H9 (cell line): ENCODE measurements at regions not wholly inside any gene's neighbourhood (a gene's known extent, or its start where the extent isn't known, plus 50 kb on each side); places are given as distances from the start of the nearest gene placed in this dataset.

Source experiments
- DNase-seq: peaks from one replicate; pipeline ENCODE4 v3.0.0-alpha.2; 2017
- H2AFZ ChIP-seq: one replicate; pipeline ENCODE4 v1.6.1; 2013; ENCODE audit warnings: mild to moderate bottlenecking, low read length, control low read depth, moderate library complexity
- H2AK5ac ChIP-seq: 2 replicates; pipeline ENCODE4 v1.6.1; 2013; ENCODE audit warnings: low read length, control low read depth, mixed read lengths; ENCODE audit not compliant: insufficient read length
- H2BK120ac ChIP-seq: one replicate; pipeline ENCODE4 v1.6.1; 2013; ENCODE audit warnings: low read depth, mild to moderate bottlenecking, low read length, control low read depth, inconsistent platforms; ENCODE audit not compliant: poor library complexity, severe bottlenecking
- H2BK12ac ChIP-seq: 2 replicates; pipeline ENCODE4 v1.6.1; 2013; ENCODE audit warnings: low read length, control low read depth, mixed read lengths, low read depth; ENCODE audit not compliant: insufficient read length
- H2BK15ac ChIP-seq: 2 replicates; pipeline ENCODE4 v1.6.1; 2013; ENCODE audit warnings: low read depth, low read length, control low read depth
- H2BK20ac ChIP-seq: one replicate; pipeline ENCODE4 v1.6.1; 2013; ENCODE audit warnings: low read depth, mild to moderate bottlenecking, low read length, control low read depth, inconsistent platforms; ENCODE audit not compliant: poor library complexity, severe bottlenecking
- H2BK5ac ChIP-seq: 2 replicates; pipeline ENCODE4 v1.6.1; 2013; ENCODE audit warnings: low read length, control low read depth, mixed read lengths; ENCODE audit not compliant: insufficient read length
- H3K14ac ChIP-seq: 2 replicates; pipeline ENCODE4 v1.6.1; 2013; ENCODE audit warnings: low read length, control low read depth; ENCODE audit not compliant: insufficient read depth
- H3K18ac ChIP-seq: 2 replicates; pipeline ENCODE4 v1.6.1; 2013; ENCODE audit warnings: low read depth, mild to moderate bottlenecking, mixed read lengths, low read length, control low read depth; ENCODE audit not compliant: insufficient read length
- H3K23ac ChIP-seq: 2 replicates; pipeline ENCODE4 v1.6.1; 2013; ENCODE audit warnings: low read length, control low read depth, mixed read lengths, low read depth; ENCODE audit not compliant: insufficient read length
- H3K23me2 ChIP-seq: 2 replicates; pipeline ENCODE4 v1.6.1; 2013; ENCODE audit warnings: low read depth, mild to moderate bottlenecking, mixed read lengths, low read length, control low read depth; ENCODE audit not compliant: insufficient read length, poor library complexity, severe bottlenecking
- H3K27ac ChIP-seq: 2 replicates; pipeline ENCODE4 v1.5.1; 2013; ENCODE audit warnings: low read length, control low read depth, mixed read lengths, low read depth; ENCODE audit not compliant: insufficient read length
- H3K27me3 ChIP-seq: 2 replicates; pipeline ENCODE4 v1.6.1; 2013; ENCODE audit warnings: low read length, control low read depth, inconsistent platforms; ENCODE audit not compliant: insufficient read depth
- H3K4ac ChIP-seq: 2 replicates; pipeline ENCODE4 v1.6.1; 2013; ENCODE audit warnings: low read depth, mild to moderate bottlenecking, control low read depth, inconsistent platforms, low read length, moderate library complexity
- H3K4me1 ChIP-seq: 2 replicates; pipeline ENCODE4 v1.6.1; 2013; ENCODE audit warnings: low read length, control low read depth, inconsistent platforms; ENCODE audit not compliant: insufficient read depth
- H3K4me2 ChIP-seq: 2 replicates; pipeline ENCODE4 v1.6.1; 2013; ENCODE audit warnings: low read length, control low read depth, mixed read lengths; ENCODE audit not compliant: insufficient read length, insufficient read depth
- H3K56ac ChIP-seq: 2 replicates; pipeline ENCODE4 v1.6.1; 2013; ENCODE audit warnings: low read depth, mild to moderate bottlenecking, mixed read lengths, low read length, control low read depth; ENCODE audit not compliant: insufficient read length
- H3K79me1 ChIP-seq: 2 replicates; pipeline ENCODE4 v1.6.1; 2013; ENCODE audit warnings: low read depth, mild to moderate bottlenecking, moderate library complexity, low read length, control low read depth, inconsistent platforms; ENCODE audit not compliant: insufficient read depth, poor library complexity, severe bottlenecking
- H3K79me2 ChIP-seq: 2 replicates; pipeline ENCODE4 v1.6.1; 2013; ENCODE audit warnings: low read length, control low read depth, inconsistent platforms; ENCODE audit not compliant: insufficient read depth
- H3K9ac ChIP-seq: 2 replicates; pipeline ENCODE4 v1.6.1; 2013; ENCODE audit warnings: low read length, control low read depth, mixed read lengths; ENCODE audit not compliant: insufficient read length; ENCODE audit errors: extremely low read depth
- H3K9me3 ChIP-seq: one replicate; pipeline ENCODE4 v1.6.1; 2013; ENCODE audit warnings: low read depth, low read length, inconsistent platforms; ENCODE audit not compliant: control insufficient read depth
- H3T11ph ChIP-seq: one replicate; pipeline ENCODE4 v1.6.1; 2013; ENCODE audit warnings: mild to moderate bottlenecking, low read length, control low read depth, inconsistent platforms
- H4K20me1 ChIP-seq: one replicate; pipeline ENCODE4 v1.6.1; 2013; ENCODE audit not compliant: control insufficient read depth, insufficient read length, insufficient read depth
- H4K5ac ChIP-seq: 2 replicates; pipeline ENCODE4 v1.6.1; 2013; ENCODE audit warnings: low read depth, mild to moderate bottlenecking, mixed read lengths, low read length, control low read depth; ENCODE audit not compliant: insufficient read length
- H4K8ac ChIP-seq: replicated peaks from 2 replicates; pipeline ENCODE4 v1.6.1; 2013; ENCODE audit warnings: low read length, control low read depth, mixed read lengths, low read depth; ENCODE audit not compliant: insufficient read length
- H4K91ac ChIP-seq: 2 replicates; pipeline ENCODE4 v1.6.1; 2013; ENCODE audit warnings: low read depth, mild to moderate bottlenecking, moderate library complexity, mixed read lengths, low read length, control low read depth; ENCODE audit not compliant: insufficient read length
- H3K27ac Mint-ChIP-seq, 3 experiments: 2 replicates in 2 of 3; 3 replicates in 1 of 3; pipeline ENCODE4 v1.8.0; 2020 to 2021; ENCODE audit warnings: mixed read lengths in 3 of 3, mild to moderate bottlenecking in 1 of 3, moderate library complexity in 1 of 3
- H3K27me3 Mint-ChIP-seq: 2 replicates; pipeline ENCODE4 v1.8.0; 2021; ENCODE audit warnings: low read depth, mild to moderate bottlenecking, moderate library complexity, mixed read lengths
- H3K36me3 Mint-ChIP-seq, 3 experiments: 2 replicates in 2 of 3; 3 replicates in 1 of 3; pipeline ENCODE4 v1.8.0; 2020 to 2021; ENCODE audit warnings: low read depth in 3 of 3, mixed read lengths in 3 of 3; ENCODE audit not compliant: insufficient read depth in 1 of 3
- H3K4me1 Mint-ChIP-seq, 2 experiments: 2 replicates each; pipeline ENCODE4 v1.8.0; 2020; ENCODE audit warnings: mixed read lengths in 2 of 2
- H3K4me3 Mint-ChIP-seq, 2 experiments: 2 replicates in 1 of 2; 3 replicates in 1 of 2; pipeline ENCODE4 v1.8.0; 2020 to 2021; ENCODE audit warnings: mild to moderate bottlenecking in 2 of 2, mixed read lengths in 2 of 2, moderate library complexity in 1 of 2
- H3K9me3 Mint-ChIP-seq, 2 experiments: 2 replicates in 1 of 2; 3 replicates in 1 of 2; pipeline ENCODE4 v1.8.0; 2020; ENCODE audit warnings: mild to moderate bottlenecking in 2 of 2, mixed read lengths in 2 of 2, moderate library complexity in 1 of 2
- CTCF ChIP-seq: fragments of 200-600 bp; sonication (generic); conservative IDR thresholded peaks from 3 replicates; pipeline ENCODE4 v1.8.0; 2021; ENCODE audit warnings: antibody characterized with exemption, mild to moderate bottlenecking
- WGBS: extraction: QIAGEN DNeasy Blood & Tissue Kit; methylation state at CpG from one replicate; pipeline ENCODE4 v1.1.7; 2013; ENCODE audit warnings: missing lambda C conversion rate, low lambda C conversion rate, mixed read lengths; ENCODE audit not compliant: insufficient read length; ENCODE audit errors: extremely low coverage; 5-methylcytosine and 5-hydroxymethylcytosine counted together

DNA sequence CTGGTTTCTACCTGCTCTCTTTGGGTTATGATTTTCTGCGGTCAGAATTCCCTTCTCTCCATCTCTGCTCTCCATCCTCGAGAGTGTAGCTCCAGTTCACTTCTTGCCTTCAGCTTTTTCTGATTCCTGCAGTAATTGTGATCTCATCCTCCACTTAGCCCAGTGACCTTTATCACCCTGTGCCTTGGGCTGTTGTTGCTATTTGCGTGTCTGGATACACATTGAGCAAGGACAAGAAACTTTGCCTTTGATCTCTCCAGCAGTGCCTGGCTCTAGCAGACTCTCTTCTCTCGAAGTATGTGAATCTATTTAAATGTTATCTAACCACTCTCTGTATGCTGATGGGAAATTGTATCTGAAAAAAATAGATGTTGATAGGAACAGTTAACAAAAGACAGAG is 76.4 kb upstream of the MARK1 start:
- no peak for TF ChIP-seq CTCF

More for the DNA sequence above, 76.4 kb upstream of the MARK1 start:
- Histone ChIP-seq H3K27ac (no peak overlapping the region), H3K18ac (no peak overlapping the region), H4K20me1 (no peaks in the 10 kb centered on the region), H3K9me3 (no peaks in the 10 kb centered on the region), H2AFZ (no peak overlapping the region), H2BK12ac (no peak overlapping the region), H3T11ph (no peak overlapping the region), H2AK5ac (no peak overlapping the region), H4K5ac (no peak overlapping the region), H2BK120ac (no peak overlapping the region), H2BK5ac (no peak overlapping the region), H3K79me1 (no peaks in the 10 kb centered on the region), H2BK20ac (no peak overlapping the region), H3K4me2 (no peak overlapping the region), H3K23ac (no peak overlapping the region), H3K27me3 (no peaks in the 10 kb centered on the region), H3K9ac (no peak overlapping the region), H3K4ac (no peak overlapping the region), H4K91ac (no peak overlapping the region), H3K14ac (no peak overlapping the region), H3K23me2 (no peaks in the 10 kb centered on the region), H3K4me1 (no peaks in the 10 kb centered on the region), H4K8ac (no peak overlapping the region), H3K56ac (no peak overlapping the region), H3K79me2 (no peaks in the 10 kb centered on the region), H2BK15ac (no peak overlapping the region)
- H3K4me3 Mint-ChIP-seq: no peak overlapping the region
- no CpG with 5 or more reads among the region's 4 CpGs for WGBS
- no peaks in the 10 kb centered on the region for H3K9me3 Mint-ChIP-seq
- no peak for DNase-seq
- no peaks in the 10 kb centered on the region for H3K36me3 Mint-ChIP-seq
- no peaks in the 10 kb centered on the region for H3K27me3 Mint-ChIP-seq
- no peak overlapping the region for H3K27ac Mint-ChIP-seq
- H3K4me1 Mint-ChIP-seq: peaks cover 21 to 23% of the 10 kb centered on the region in 2 experiments
